HepG2 (cell line): ENCODE measurements at regions not wholly inside any gene's neighbourhood (a gene's known extent, or its start where the extent isn't known, plus 50 kb on each side); places are given as distances from the start of the nearest gene placed in this dataset.

ENCODE experiments used
- ATAC-seq: fragments of 200-7000 bp; cut with Tn5 transposase; 3 replicates; pipeline ENCODE4 v1.9.1; 2020; ENCODE audit warnings: mild to moderate bottlenecking, moderate library complexity
- BruUV-seq: library from RNA; stranded (reverse); fragments of 400-500 nt; replicated peaks from 2 replicates; lab custom pipeline; 2021; lab: Mats Ljungman, UMichigan
- CTCF ChIA-PET: fragments of 300-600 bp; formaldehyde crosslinking; extraction: SDS; loops from one replicate; lab custom pipeline; 2021; ENCODE audit warnings: low total read pairs, inconsistent platforms, low intra/inter-chr PET ratio; lab: Yijun Ruan, JAX
- POLR2A ChIA-PET: fragments of 350-600 bp; sonication (Branson Sonifier 250); formaldehyde crosslinking; loops from one replicate; lab custom pipeline; 2020; ENCODE audit warnings: antibody characterized with exemption, inconsistent platforms; lab: Yijun Ruan, JAX
- DNase-seq: peaks from one replicate; pipeline ENCODE4 v3.0.0-alpha.2; 2015; ENCODE audit warnings: low spot score
- FAIRE-seq: peaks from 3 replicates; lab custom pipeline; 2011; peaks lifted over from hg19 to GRCh38; lab: Jason Lieb, UNC
- H2AFZ ChIP-seq: one replicate; pipeline ENCODE4 v1.6.1; 2011; ENCODE audit warnings: low read length, inconsistent platforms
- H3K27ac ChIP-seq: fragments of 300-600 bp; 3 replicates; pipeline ENCODE4 v1.8.0; 2011; ENCODE audit warnings: mixed run types, mild to moderate bottlenecking, mixed read lengths, low read length, inconsistent platforms; ENCODE audit not compliant: insufficient read depth; ENCODE audit errors: extremely low read length
- H3K27me3 ChIP-seq, 2 experiments: fragments of 200-600 bp in 1 of 2; 2 replicates in 1 of 2; 3 replicates in 1 of 2; pipeline versions ENCODE4 v1.6.0 to v1.8.0; 2011; ENCODE audit warnings: low read length in 2 of 2, mild to moderate bottlenecking in 2 of 2, moderate library complexity in 2 of 2, inconsistent platforms in 1 of 2; ENCODE audit not compliant: insufficient read depth in 2 of 2, control insufficient read depth in 1 of 2
- H3K36me3 ChIP-seq, 2 experiments: fragments of 200-600 bp in 1 of 2; replicated peaks in 1 of 2; 2 replicates in 1 of 2; 3 replicates in 1 of 2; pipeline versions ENCODE4 v1.5.1 to v1.8.0; 2011; ENCODE audit warnings: low read length in 2 of 2, inconsistent platforms in 1 of 2; ENCODE audit not compliant: insufficient read depth in 2 of 2, control insufficient read depth in 1 of 2
- H3K4me1 ChIP-seq: 2 replicates; pipeline ENCODE4 v1.5.1; 2012; ENCODE audit warnings: low read length, inconsistent platforms; ENCODE audit not compliant: insufficient read depth
- H3K4me2 ChIP-seq: 2 replicates; pipeline ENCODE4 v1.6.0; 2011; ENCODE audit warnings: low read depth, low read length, inconsistent platforms
- H3K4me3 ChIP-seq, 3 experiments: fragments of 200-600 bp in 1 of 3; sonication (generic), shearing (Covaris generic) in 1 of 3; replicated peaks in 1 of 3; 2 replicates each; pipeline ENCODE4 v1.5.1; 2011 to 2016; ENCODE audit warnings: low read length in 3 of 3, inconsistent platforms in 2 of 3, low read depth in 2 of 3, mild to moderate bottlenecking in 2 of 3, control low read depth in 1 of 3, mixed read lengths in 1 of 3; ENCODE audit not compliant: insufficient read depth in 1 of 3
- H3K79me2 ChIP-seq: one replicate; pipeline ENCODE4 v1.6.1; 2011; ENCODE audit warnings: low read length, inconsistent platforms; ENCODE audit not compliant: insufficient read depth
- H3K9ac ChIP-seq: 2 replicates; pipeline ENCODE4 v1.6.0; 2011; ENCODE audit warnings: mild to moderate bottlenecking, low read depth, low read length, inconsistent platforms; ENCODE audit not compliant: insufficient read depth
- H3K9me3 ChIP-seq: 2 replicates; pipeline ENCODE4 v1.5.1; 2012; ENCODE audit warnings: mild to moderate bottlenecking, low read length
- H4K20me1 ChIP-seq: 2 replicates; pipeline ENCODE4 v1.6.0; 2011; ENCODE audit warnings: inconsistent platforms, mild to moderate bottlenecking, low read length, moderate library complexity; ENCODE audit not compliant: insufficient read depth
- BRF2 ChIP-seq: sonication (generic); formaldehyde crosslinking; IDR thresholded peaks from 2 replicates; pipeline ENCODE4 v1.8.1; 2022; ENCODE audit warnings: mild to moderate bottlenecking, missing genetic modification reagents
- DMAP1 ChIP-seq: IDR thresholded peaks from 2 replicates; pipeline ENCODE4 v1.6.1; 2016
- EP300 ChIP-seq, 3 experiments: sonication (generic) in 1 of 3; formaldehyde crosslinking in 1 of 3; IDR thresholded peaks; 2 replicates each; pipeline versions ENCODE4 v1.5.1 to v1.6.1; 2011 to 2020; ENCODE audit warnings: low read depth in 2 of 3, low read length in 2 of 3, borderline replicate concordance in 1 of 3, improper control_type of control experiment in 1 of 3, mild to moderate bottlenecking in 1 of 3, missing genetic modification reagents in 1 of 3, moderate library complexity in 1 of 3
- IKZF4 ChIP-seq: sonication (generic); formaldehyde crosslinking; IDR thresholded peaks from 2 replicates; pipeline ENCODE4 v1.5.1; 2020; ENCODE audit warnings: borderline replicate concordance, mild to moderate bottlenecking, low read depth, missing genetic modification reagents; ENCODE audit errors: not compliant biosample characterization
- MED1 ChIP-seq: sonication (generic); formaldehyde crosslinking; IDR thresholded peaks from 2 replicates; pipeline ENCODE4 v1.4.0; 2020; ENCODE audit warnings: missing genetic modification reagents
- MTF2 ChIP-seq: sonication (generic); formaldehyde crosslinking; IDR thresholded peaks from 2 replicates; pipeline ENCODE4 v1.5.0; 2020; ENCODE audit warnings: missing genetic modification reagents, borderline replicate concordance
- PRDM4 ChIP-seq: sonication (generic); formaldehyde crosslinking; IDR thresholded peaks from 2 replicates; pipeline ENCODE4 v1.9.0; 2021; ENCODE audit warnings: missing genetic modification reagents, borderline replicate concordance
- SP4 ChIP-seq: sonication (generic); formaldehyde crosslinking; IDR thresholded peaks from 2 replicates; pipeline ENCODE4 v1.8.1; 2023; ENCODE audit warnings: mild to moderate bottlenecking, missing genetic modification reagents
- TFAP4 ChIP-seq: sonication (generic); IDR thresholded peaks from 2 replicates; pipeline ENCODE4 v1.6.1; 2016; ENCODE audit warnings: low read depth, borderline replicate concordance
- ZBTB43 ChIP-seq: sonication (generic); formaldehyde crosslinking; conservative IDR thresholded peaks from 2 replicates; pipeline ENCODE4 v1.4.0; 2020; ENCODE audit warnings: missing genetic modification reagents
- ZFP37 ChIP-seq: sonication (generic); formaldehyde crosslinking; IDR thresholded peaks from 2 replicates; pipeline ENCODE4 v1.4.0; 2020; ENCODE audit warnings: missing genetic modification reagents, borderline replicate concordance
- ZNF331 ChIP-seq: sonication (generic); formaldehyde crosslinking; IDR thresholded peaks from 2 replicates; pipeline ENCODE4 v1.4.0; 2020; ENCODE audit warnings: missing genetic modification reagents
- ZNF574 ChIP-seq: sonication (generic); formaldehyde crosslinking; IDR thresholded peaks from 2 replicates; pipeline ENCODE4 v1.4.0; 2020; ENCODE audit warnings: missing genetic modification reagents
- ZNF7 ChIP-seq: IDR thresholded peaks from 2 replicates; pipeline ENCODE4 v1.6.1; 2016; ENCODE audit warnings: missing biosample characterization, missing genetic modification reagents
- ZNF878 ChIP-seq: sonication (generic); formaldehyde crosslinking; IDR thresholded peaks from 2 replicates; pipeline ENCODE4 v1.8.1; 2023; ENCODE audit warnings: mild to moderate bottlenecking, missing genetic modification reagents, moderate library complexity
- WGBS: methylation state at CpG from one replicate; pipeline ENCODE4 v1.1.6; 2017; ENCODE audit warnings: low lambda C conversion rate; 5-methylcytosine and 5-hydroxymethylcytosine counted together
- in situ Hi-C: cut with HindIII; loops from 2 replicates; pipeline ENCODE4 v1.10.0; 2017; ENCODE audit warnings: low pct_unique_long_range_greater_than_20kb; ENCODE audit not compliant: extremely low pct_ligation_motif_present
- intact Hi-C: fragments of 100-400 bp; cut with micrococcal nuclease; formaldehyde crosslinking; loops from one replicate; pipeline ENCODE4 v1.10.0; 2022; ENCODE audit not compliant: unreplicated experiment

GRCh38 chr2:150997066-150997465 is 264.6 kb downstream of the RBM43 start (continued):
- TF ChIP-seq ZBTB43 (CRISPR knock-in tag) = no peak

- POLR2A ChIA-PET = no interaction called here
- Histone ChIP-seq H3K9ac (no peak overlapping the region), H3K36me3 (no peaks in the 10 kb centered on the region), H3K79me2 (no peaks in the 10 kb centered on the region), H3K4me1 (no peaks in the 10 kb centered on the region), H3K27me3 (no peaks in the 10 kb centered on the region), H3K9me3 (peaks cover 27% of the 10 kb centered on the region), H2AFZ (no peak overlapping the region), H3K4me2 (no peak overlapping the region), H4K20me1 (no peaks in the 10 kb centered on the region), H3K4me3 (no peak overlapping the region), H3K27ac (no peak overlapping the region)
- CTCF ChIA-PET = no interaction called here
- ATAC-seq = no peak
- WGBS = 8% methylated on average over 2 of the region's 2 CpGs
- no peak for FAIRE-seq
- no TSS peak for BruUV-seq
- in situ Hi-C loops (no loop called here), intact Hi-C loops (no loop called here)
- no peak for DNase-seq
- TF ChIP-seq IKZF4 (no peak), ZNF574 (CRISPR knock-in tag) (no peak), SP4 (CRISPR knock-in tag) (no peak), PRDM4 (CRISPR knock-in tag) (no peak), MTF2 (CRISPR knock-in tag) (no peak), ZNF878 (no peak), ZFP37 (no peak), EP300 (IDR thresholded peaks at IDR 0.05; ENCODE audit: low read depth in 2 of 2, low read length in 2 of 2) (no peak), EP300 (CRISPR knock-in tag; IDR thresholded peaks at IDR 0.05; ENCODE audit: borderline replicate concordance) (no peak), DMAP1 (no peak), MED1 (CRISPR knock-in tag) (no peak), ZNF331 (CRISPR knock-in tag) (no peak), BRF2 (CRISPR knock-in tag) (no peak), ZNF7 (CRISPR knock-in tag) (no peak), TFAP4 (no peak)
Measured at GRCh38 chr2:150994076-150994475, 267.6 kb downstream of the RBM43 start.
